ENCODE measurements at regions not wholly inside any gene's neighbourhood (a gene's known extent, or its start where the extent isn't known, plus 50 kb on each side); places are given as distances from the start of the nearest gene placed in this dataset.

DNA sequence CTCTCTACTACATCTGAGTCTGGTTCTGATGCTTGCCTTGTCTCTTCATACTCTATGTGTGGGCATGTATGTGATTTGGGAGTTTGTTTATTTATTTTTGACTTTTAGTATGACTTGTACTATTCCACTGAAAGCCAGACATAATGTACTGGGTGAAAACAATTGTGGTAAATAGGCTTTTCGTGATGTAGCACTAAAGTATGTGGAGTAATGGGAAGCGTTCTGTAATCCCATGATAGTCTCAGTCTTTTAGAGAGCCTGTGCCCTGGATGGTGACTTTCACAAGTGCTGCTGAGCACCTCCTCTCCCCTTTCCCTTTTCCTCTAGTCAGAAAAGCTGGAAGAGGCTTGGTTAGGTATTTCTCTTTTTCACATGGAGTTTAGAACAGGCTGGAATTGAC is 85.8 kb upstream of the S1PR3 start (continued):
- TF ChIP-seq, protein P1, sequence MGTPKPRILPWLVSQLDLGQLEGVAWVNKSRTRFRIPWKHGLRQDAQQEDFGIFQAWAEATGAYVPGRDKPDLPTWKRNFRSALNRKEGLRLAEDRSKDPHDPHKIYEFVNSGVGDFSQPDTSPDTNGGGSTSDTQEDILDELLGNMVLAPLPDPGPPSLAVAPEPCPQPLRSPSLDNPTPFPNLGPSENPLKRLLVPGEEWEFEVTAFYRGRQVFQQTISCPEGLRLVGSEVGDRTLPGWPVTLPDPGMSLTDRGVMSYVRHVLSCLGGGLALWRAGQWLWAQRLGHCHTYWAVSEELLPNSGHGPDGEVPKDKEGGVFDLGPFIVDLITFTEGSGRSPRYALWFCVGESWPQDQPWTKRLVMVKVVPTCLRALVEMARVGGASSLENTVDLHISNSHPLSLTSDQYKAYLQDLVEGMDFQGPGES (IDR thresholded peaks at IDR 0.05) = no peak
- TF ChIP-seq, protein P2, sequence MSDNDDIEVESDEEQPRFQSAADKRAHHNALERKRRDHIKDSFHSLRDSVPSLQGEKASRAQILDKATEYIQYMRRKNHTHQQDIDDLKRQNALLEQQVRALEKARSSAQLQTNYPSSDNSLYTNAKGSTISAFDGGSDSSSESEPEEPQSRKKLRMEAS (IDR thresholded peaks at IDR 0.05; ENCODE audit: low read depth, low read length) = no peak
- TF ChIP-seq ETV6 (conservative IDR thresholded peaks at IDR 0.05 in 1 of 2, IDR thresholded peaks at IDR 0.05 in 1 of 2; ENCODE audit: borderline replicate concordance in 1 of 2, low read depth in 1 of 2) = no peak
- no peak for TF ChIP-seq NFXL1 (IDR thresholded peaks at IDR 0.05; ENCODE audit: borderline replicate concordance)

DNA sequence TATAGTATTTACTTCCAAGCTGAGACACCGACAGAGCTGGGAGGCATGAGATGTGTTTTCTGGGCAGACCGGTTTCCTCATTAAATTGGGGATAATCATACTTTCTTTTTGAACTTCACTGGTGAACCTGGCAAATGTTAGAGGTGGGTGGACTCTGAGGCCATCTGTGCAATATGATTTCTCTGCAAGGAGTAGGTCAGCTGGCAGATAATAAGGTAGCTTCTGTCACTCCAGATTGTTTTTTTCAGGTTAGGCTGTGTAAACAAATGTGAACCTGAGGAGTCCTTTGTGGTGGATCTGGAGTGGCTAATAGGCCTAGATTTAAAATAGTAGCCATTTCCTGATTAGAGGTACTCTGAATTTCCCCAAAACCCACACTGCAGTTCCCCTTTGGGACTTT is 75.4 kb upstream of the S1PR3 start:
- 55% methylated on average over 2 of the region's 2 CpGs for WGBS (ENCODE audit: insufficient coverage, insufficient replicate concordance, low lambda C conversion rate, missing lambda C conversion rate)
- DNase-seq (ENCODE audit: low read depth, low spot score) (no peak), ATAC-seq (no peak), FAIRE-seq (no peak)
- TF ChIP-seq, protein P3, sequence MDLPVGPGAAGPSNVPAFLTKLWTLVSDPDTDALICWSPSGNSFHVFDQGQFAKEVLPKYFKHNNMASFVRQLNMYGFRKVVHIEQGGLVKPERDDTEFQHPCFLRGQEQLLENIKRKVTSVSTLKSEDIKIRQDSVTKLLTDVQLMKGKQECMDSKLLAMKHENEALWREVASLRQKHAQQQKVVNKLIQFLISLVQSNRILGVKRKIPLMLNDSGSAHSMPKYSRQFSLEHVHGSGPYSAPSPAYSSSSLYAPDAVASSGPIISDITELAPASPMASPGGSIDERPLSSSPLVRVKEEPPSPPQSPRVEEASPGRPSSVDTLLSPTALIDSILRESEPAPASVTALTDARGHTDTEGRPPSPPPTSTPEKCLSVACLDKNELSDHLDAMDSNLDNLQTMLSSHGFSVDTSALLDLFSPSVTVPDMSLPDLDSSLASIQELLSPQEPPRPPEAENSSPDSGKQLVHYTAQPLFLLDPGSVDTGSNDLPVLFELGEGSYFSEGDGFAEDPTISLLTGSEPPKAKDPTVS (IDR thresholded peaks at IDR 0.05; ENCODE audit: low read depth, low read length) = no peak
- no peak for TF ChIP-seq RAD21 (IDR thresholded peaks at IDR 0.05; ENCODE audit: insufficient read depth, low read depth, low read length)
- no peak for TF ChIP-seq SMAD5 (IDR thresholded peaks at IDR 0.05; ENCODE audit: low read depth)
- no peak for TF ChIP-seq MYB (IDR thresholded peaks at IDR 0.05; ENCODE audit: borderline replicate concordance, low read depth, low read length)
- no peak for TF ChIP-seq JUNB (IDR thresholded peaks at IDR 0.05)
- TF ChIP-seq NFXL1 (IDR thresholded peaks at IDR 0.05; ENCODE audit: borderline replicate concordance) = no peak
- TF ChIP-seq, protein P4, sequence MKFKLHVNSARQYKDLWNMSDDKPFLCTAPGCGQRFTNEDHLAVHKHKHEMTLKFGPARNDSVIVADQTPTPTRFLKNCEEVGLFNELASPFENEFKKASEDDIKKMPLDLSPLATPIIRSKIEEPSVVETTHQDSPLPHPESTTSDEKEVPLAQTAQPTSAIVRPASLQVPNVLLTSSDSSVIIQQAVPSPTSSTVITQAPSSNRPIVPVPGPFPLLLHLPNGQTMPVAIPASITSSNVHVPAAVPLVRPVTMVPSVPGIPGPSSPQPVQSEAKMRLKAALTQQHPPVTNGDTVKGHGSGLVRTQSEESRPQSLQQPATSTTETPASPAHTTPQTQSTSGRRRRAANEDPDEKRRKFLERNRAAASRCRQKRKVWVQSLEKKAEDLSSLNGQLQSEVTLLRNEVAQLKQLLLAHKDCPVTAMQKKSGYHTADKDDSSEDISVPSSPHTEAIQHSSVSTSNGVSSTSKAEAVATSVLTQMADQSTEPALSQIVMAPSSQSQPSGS (IDR thresholded peaks at IDR 0.05; ENCODE audit: low read length) = no peak
- TF ChIP-seq TCF3 (IDR thresholded peaks at IDR 0.05; ENCODE audit: borderline replicate concordance, insufficient read depth, low read depth, low read length) = no peak
- no peak for TF ChIP-seq SMARCA5 (IDR thresholded peaks at IDR 0.05)
- no peak for TF ChIP-seq IKZF1 (conservative IDR thresholded peaks at IDR 0.05)
- Histone ChIP-seq H3K4me3 (no peak overlapping the region), H3K4me1 (ENCODE audit: control insufficient read depth, insufficient read depth, low read length) (no peaks in the 10 kb centered on the region), H3K27me3 (replicated peaks in 1 of 2; ENCODE audit: control insufficient read depth in 2 of 2, insufficient read depth in 2 of 2, low read length in 1 of 2) (no peaks in the 10 kb centered on the region), H3K36me3 (ENCODE audit: control insufficient read depth in 2 of 2, insufficient read depth in 2 of 2, low read length in 1 of 2) (no peaks in the 10 kb centered on the region), H3K9ac (ENCODE audit: control insufficient read depth, insufficient read depth, low read length) (no peak overlapping the region), H3K27ac (ENCODE audit: control insufficient read depth, insufficient read depth) (no peak overlapping the region), H3K79me2 (ENCODE audit: control insufficient read depth, insufficient read depth, low read length) (no peaks in the 10 kb centered on the region), H4K20me1 (ENCODE audit: control insufficient read depth, insufficient read depth) (no peaks in the 10 kb centered on the region), H3K4me2 (ENCODE audit: control insufficient read depth, insufficient read depth) (no peak overlapping the region), H3K9me3 (replicated peaks; ENCODE audit: control insufficient read depth, insufficient read depth, low read length) (no peaks in the 10 kb centered on the region; the same call in 2 of the 3 replicates), H2AFZ (ENCODE audit: control insufficient read depth, low read depth, low read length) (no peak overlapping the region)
- SMC1A ChIA-PET (ENCODE audit: uncharacterized antibody, unreplicated experiment) = no interaction called here
- RAD21 ChIA-PET (ENCODE audit: unreplicated experiment) = no interaction called here
- intact Hi-C loops (cut with micrococcal nuclease; ENCODE audit: unreplicated experiment) = no loop called here
- POLR2A ChIA-PET = no interaction called here
- CTCF ChIA-PET = no interaction called here
- no TSS peak for BruUV-seq (replicated peaks)
- in situ Hi-C loops (cut with MboI) = no loop called here
